ENCODE measurements at regions not wholly inside any gene's neighbourhood (a gene's known extent, or its start where the extent isn't known, plus 50 kb on each side); places are given as distances from the start of the nearest gene placed in this dataset.

DNA sequence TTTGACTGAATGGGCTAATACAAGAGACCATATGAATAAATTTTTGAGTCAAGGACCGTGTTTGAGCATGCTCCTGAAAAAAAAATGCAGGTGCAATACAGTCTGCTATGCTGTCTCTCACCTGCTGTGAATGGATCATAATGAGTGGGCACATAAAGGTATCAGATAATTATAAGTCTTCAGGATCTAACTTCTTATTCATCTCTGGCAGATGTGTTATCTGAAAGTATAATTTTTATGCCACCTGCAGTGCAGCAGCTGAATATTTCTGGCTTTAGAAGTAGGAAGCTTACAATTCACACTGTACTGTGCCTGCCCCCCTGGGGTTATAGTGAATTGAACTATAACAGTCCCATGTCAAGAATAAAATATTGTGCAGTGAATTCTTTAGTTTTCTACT is 333.3 kb downstream of the MRPL39 start:
- BruUV-seq (replicated peaks): no TSS peak
- Histone ChIP-seq H2BK5ac (ENCODE audit: low read depth, low read length, poor library complexity, severe bottlenecking) (no peak overlapping the region), H3K9me1 (ENCODE audit: insufficient read depth, low read length) (no peaks in the 10 kb centered on the region), H3K4me2 (ENCODE audit: low read depth, low read length) (no peak overlapping the region), H2BK120ac (ENCODE audit: low read depth, low read length) (no peak overlapping the region), H3K27ac (ENCODE audit: insufficient read depth, low read length) (no peak overlapping the region), H3K4me3 (ENCODE audit: insufficient read depth, low read depth, low read length) (no peak overlapping the region), H3K9ac (ENCODE audit: low read depth, low read length) (no peak overlapping the region), H3K4me1 (ENCODE audit: control insufficient read depth, insufficient read depth, low read length) (no peaks in the 10 kb centered on the region), H3K18ac (ENCODE audit: low read depth, low read length) (no peak overlapping the region), H3K14ac (replicated peaks; ENCODE audit: low read depth, low read length) (no peak overlapping the region), H3K36me3 (ENCODE audit: control insufficient read depth, insufficient read depth, low read length) (no peaks in the 10 kb centered on the region), H2AK9ac (replicated peaks; ENCODE audit: low read depth, low read length, poor library complexity) (no peak overlapping the region), H4K8ac (ENCODE audit: low read depth in 2 of 2, low read length in 2 of 2) (no peak overlapping the region), H2AFZ (replicated peaks; ENCODE audit: low read length, poor library complexity) (no peak overlapping the region), H4K91ac (ENCODE audit: insufficient read depth, low read depth, low read length) (no peak overlapping the region), H3K9me3 (ENCODE audit: control insufficient read depth, insufficient read depth, low read length) (no peaks in the 10 kb centered on the region), H3K56ac (ENCODE audit: extremely low read depth, insufficient read depth, low read length) (no peak overlapping the region), H3K4ac (ENCODE audit: low read depth, low read length) (no peak overlapping the region), H2BK20ac (ENCODE audit: low read depth, low read length) (no peak overlapping the region), H2BK15ac (ENCODE audit: low read depth, low read length) (no peak overlapping the region), H4K20me1 (ENCODE audit: insufficient read depth, low read length) (no peaks in the 10 kb centered on the region), H3K23ac (ENCODE audit: low read depth, low read length) (no peak overlapping the region), H4K5ac (ENCODE audit: low read depth, low read length) (no peak overlapping the region), H3K79me1 (ENCODE audit: low read depth in 1 of 2, low read length in 2 of 2) (no peaks in the 10 kb centered on the region), H2AK5ac (ENCODE audit: low read depth, low read length) (no peak overlapping the region), H3K27me3 (ENCODE audit: control insufficient read depth, insufficient read depth, low read length) (no peaks in the 10 kb centered on the region)
- DNase-seq (no peak), ATAC-seq (ENCODE audit: low read depth) (no peak)
- WGBS, 2 experiments (ENCODE audit: extremely low coverage in 2 of 2, insufficient read length in 1 of 2): no CpG with 5 or more reads among the region's 1 CpG
- intact Hi-C loops (cut with micrococcal nuclease) (no loop called here), in situ Hi-C loops (cut with MboI; ENCODE audit: low sequenced_read_pairs) (no loop called here), dilution Hi-C loops (cut with HindIII; ENCODE audit: low sequenced_read_pairs, unreplicated experiment) (no loop called here)
- ChIA-PET POLR2A (ENCODE audit: unreplicated experiment) (no interaction called here), CTCF (no interaction called here)
- TF ChIP-seq RCOR1 (IDR thresholded peaks at IDR 0.05; ENCODE audit: insufficient replicate concordance, low read length): no peak
- no peak for TF ChIP-seq RAD21 (IDR thresholded peaks at IDR 0.05; ENCODE audit: low read length)
- TF ChIP-seq MAZ (IDR thresholded peaks at IDR 0.05; ENCODE audit: borderline replicate concordance, low read depth, low read length): no peak
- no peak for TF ChIP-seq RFX5 (IDR thresholded peaks at IDR 0.05; ENCODE audit: low read depth, low read length)
- no peak for TF ChIP-seq NFE2L2 (IDR thresholded peaks at IDR 0.05; ENCODE audit: low read depth, low read length)

Measured in IMR-90 (cell line).